Panc1 (cell line): ENCODE measurements at regions not wholly inside any gene's neighbourhood (a gene's known extent, or its start where the extent isn't known, plus 50 kb on each side); places are given as distances from the start of the nearest gene placed in this dataset.

ENCODE experiments used
- POLR2AphosphoS5 ChIP-seq: IDR thresholded peaks from 2 replicates; pipeline ENCODE4 v1.6.1; 2012; ENCODE audit warnings: mild to moderate bottlenecking, low read depth, low read length, moderate library complexity
- SIN3A ChIP-seq: IDR thresholded peaks from 2 replicates; pipeline ENCODE4 v1.6.1; 2012; ENCODE audit warnings: low read depth, mild to moderate bottlenecking, low read length, moderate library complexity, borderline replicate concordance; ENCODE audit not compliant: insufficient read depth
- TCF7L2 ChIP-seq: IDR thresholded peaks from 2 replicates; pipeline ENCODE4 v1.6.1; 2011; ENCODE audit warnings: mild to moderate bottlenecking, low read depth, low read length, inconsistent platforms
- TF ChIP-seq, protein P1 (sequence below): fragments of 450-650 bp; IDR thresholded peaks from 2 replicates; pipeline ENCODE4 v1.5.1; 2017; ENCODE audit warnings: mild to moderate bottlenecking
- TF ChIP-seq, protein P2 (sequence below), 2 experiments: IDR thresholded peaks; 2 replicates each; pipeline ENCODE4 v1.6.1; 2011 to 2012; ENCODE audit warnings: low read depth in 2 of 2, control low read depth in 1 of 2, low read length in 1 of 2, mild to moderate bottlenecking in 1 of 2, moderate library complexity in 1 of 2; ENCODE audit not compliant: insufficient read depth in 1 of 2

DNA sequence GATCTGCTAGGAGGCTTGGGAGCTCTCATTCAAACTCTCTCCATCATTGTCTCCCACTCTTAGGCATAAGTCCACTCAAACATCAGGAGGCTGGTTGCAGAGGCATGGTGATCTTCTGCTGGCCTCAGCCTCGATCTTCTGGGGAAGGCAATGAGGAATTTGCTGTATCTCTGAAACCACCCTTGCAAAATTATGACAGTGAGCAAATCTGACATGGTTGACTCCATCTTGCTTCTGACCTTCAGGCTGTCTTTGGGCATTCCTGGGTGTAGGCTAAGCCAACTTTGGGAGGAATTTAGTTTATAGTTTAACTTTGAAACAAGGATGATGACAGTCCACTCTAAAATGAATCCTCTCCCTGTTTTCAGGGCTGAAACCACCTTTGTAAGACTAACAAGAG is 84.1 kb upstream of the ABCC4 start:
- TF ChIP-seq, protein P1, sequence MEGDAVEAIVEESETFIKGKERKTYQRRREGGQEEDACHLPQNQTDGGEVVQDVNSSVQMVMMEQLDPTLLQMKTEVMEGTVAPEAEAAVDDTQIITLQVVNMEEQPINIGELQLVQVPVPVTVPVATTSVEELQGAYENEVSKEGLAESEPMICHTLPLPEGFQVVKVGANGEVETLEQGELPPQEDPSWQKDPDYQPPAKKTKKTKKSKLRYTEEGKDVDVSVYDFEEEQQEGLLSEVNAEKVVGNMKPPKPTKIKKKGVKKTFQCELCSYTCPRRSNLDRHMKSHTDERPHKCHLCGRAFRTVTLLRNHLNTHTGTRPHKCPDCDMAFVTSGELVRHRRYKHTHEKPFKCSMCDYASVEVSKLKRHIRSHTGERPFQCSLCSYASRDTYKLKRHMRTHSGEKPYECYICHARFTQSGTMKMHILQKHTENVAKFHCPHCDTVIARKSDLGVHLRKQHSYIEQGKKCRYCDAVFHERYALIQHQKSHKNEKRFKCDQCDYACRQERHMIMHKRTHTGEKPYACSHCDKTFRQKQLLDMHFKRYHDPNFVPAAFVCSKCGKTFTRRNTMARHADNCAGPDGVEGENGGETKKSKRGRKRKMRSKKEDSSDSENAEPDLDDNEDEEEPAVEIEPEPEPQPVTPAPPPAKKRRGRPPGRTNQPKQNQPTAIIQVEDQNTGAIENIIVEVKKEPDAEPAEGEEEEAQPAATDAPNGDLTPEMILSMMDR = no peak
- TF ChIP-seq POLR2AphosphoS5 = no peak
- no peak for TF ChIP-seq SIN3A
- TF ChIP-seq, protein P2, sequence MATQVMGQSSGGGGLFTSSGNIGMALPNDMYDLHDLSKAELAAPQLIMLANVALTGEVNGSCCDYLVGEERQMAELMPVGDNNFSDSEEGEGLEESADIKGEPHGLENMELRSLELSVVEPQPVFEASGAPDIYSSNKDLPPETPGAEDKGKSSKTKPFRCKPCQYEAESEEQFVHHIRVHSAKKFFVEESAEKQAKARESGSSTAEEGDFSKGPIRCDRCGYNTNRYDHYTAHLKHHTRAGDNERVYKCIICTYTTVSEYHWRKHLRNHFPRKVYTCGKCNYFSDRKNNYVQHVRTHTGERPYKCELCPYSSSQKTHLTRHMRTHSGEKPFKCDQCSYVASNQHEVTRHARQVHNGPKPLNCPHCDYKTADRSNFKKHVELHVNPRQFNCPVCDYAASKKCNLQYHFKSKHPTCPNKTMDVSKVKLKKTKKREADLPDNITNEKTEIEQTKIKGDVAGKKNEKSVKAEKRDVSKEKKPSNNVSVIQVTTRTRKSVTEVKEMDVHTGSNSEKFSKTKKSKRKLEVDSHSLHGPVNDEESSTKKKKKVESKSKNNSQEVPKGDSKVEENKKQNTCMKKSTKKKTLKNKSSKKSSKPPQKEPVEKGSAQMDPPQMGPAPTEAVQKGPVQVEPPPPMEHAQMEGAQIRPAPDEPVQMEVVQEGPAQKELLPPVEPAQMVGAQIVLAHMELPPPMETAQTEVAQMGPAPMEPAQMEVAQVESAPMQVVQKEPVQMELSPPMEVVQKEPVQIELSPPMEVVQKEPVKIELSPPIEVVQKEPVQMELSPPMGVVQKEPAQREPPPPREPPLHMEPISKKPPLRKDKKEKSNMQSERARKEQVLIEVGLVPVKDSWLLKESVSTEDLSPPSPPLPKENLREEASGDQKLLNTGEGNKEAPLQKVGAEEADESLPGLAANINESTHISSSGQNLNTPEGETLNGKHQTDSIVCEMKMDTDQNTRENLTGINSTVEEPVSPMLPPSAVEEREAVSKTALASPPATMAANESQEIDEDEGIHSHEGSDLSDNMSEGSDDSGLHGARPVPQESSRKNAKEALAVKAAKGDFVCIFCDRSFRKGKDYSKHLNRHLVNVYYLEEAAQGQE (IDR thresholded peaks at IDR 0.05; ENCODE audit: insufficient read depth in 1 of 2, low read depth in 2 of 2, low read length in 1 of 2) = no peak
- TF ChIP-seq TCF7L2 = no peak
